Epithelial cell of prostate (primary cell): ENCODE measurements at regions not wholly inside any gene's neighbourhood (a gene's known extent, or its start where the extent isn't known, plus 50 kb on each side); places are given as distances from the start of the nearest gene placed in this dataset.

Experiments used
- DNase-seq: peaks from one replicate; pipeline ENCODE4 v3.0.0-alpha.2; 2011; ENCODE audit warnings: low read depth, low spot score
- H3K27ac ChIP-seq: fragments of 450-650 bp; 2 replicates; pipeline ENCODE4 v1.5.1; 2017; ENCODE audit warnings: mild to moderate bottlenecking

DNA sequence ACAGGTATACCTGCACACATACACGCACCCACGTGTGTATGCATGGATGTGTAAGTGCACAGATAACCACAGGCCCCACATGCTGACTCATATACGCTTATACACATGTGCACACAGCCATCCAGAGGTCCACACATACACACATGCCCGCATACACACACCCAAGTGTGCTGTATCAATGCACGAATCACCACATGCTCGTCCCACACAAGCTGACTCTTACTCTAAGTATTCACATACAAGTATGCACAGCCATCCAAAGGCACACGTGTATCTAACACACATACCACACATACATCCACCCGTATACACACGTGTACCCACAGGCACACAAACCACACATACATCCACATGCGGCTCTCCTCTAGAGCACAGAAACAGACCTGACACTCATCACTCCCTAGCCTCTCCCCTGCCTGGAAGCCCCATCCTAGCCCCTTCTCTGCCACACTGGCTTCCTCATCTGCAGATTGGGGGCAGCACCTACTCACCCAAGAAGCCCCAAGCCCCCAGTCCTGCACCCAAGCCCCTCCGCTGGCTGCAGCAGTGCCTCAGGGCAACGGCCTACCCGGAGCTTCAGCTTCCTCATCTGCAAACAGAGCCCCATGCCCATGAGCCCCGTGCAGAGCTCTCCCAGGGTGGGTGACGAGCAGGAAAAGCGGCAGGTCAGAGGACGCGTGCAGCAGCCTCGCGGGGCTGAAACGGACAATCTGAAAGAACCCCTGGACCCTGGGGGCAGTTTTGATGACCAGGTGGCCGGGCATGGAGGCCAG is 105.4 kb downstream of the NCOR2 start:
- DNase-seq = no peak
- no peak overlapping the region for H3K27ac ChIP-seq

DNA sequence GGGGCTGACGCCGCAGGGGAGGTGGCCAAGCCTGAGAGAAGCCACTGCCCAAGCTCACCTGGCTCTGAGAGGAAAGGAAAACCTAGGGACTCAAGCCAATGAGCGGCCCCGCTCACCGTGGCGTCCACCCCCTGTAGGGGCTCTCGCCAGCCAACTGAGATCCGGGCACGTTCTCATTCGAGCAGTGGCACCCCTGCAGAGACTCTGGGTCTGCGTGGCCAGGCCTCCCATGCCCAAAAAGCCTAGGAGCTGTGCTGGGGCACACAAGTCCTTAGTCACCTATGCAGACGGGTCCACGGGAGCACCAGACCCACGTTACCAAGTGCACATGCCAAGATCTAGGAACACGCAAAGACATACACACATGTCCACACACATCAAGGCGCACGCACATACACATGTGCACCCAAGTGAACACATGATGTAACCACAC is 106.2 kb downstream of the NCOR2 start:
- H3K27ac ChIP-seq = no peak overlapping the region
- DNase-seq = no peak

DNA sequence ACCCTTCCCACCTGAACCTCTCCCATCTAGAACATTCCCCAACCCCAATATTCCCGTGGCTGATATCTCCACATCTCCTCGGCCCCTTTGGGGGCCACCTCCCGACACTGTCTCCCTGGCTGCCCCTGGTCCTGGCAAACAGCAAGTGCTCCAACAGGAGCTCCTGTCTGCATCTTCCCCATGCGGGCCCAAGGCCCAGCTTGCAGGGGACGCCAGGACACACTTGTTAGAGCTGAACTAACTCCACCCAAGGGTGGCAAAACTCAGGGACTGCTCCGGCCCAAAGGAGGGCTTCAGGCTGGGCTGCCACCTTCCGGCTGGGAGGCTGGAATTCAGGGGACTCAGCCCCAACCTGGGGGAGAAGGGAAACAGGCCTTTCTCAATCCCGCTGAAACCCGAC is 106.6 kb downstream of the NCOR2 start:
- H3K27ac ChIP-seq = no peak overlapping the region
- no peak for DNase-seq

DNA sequence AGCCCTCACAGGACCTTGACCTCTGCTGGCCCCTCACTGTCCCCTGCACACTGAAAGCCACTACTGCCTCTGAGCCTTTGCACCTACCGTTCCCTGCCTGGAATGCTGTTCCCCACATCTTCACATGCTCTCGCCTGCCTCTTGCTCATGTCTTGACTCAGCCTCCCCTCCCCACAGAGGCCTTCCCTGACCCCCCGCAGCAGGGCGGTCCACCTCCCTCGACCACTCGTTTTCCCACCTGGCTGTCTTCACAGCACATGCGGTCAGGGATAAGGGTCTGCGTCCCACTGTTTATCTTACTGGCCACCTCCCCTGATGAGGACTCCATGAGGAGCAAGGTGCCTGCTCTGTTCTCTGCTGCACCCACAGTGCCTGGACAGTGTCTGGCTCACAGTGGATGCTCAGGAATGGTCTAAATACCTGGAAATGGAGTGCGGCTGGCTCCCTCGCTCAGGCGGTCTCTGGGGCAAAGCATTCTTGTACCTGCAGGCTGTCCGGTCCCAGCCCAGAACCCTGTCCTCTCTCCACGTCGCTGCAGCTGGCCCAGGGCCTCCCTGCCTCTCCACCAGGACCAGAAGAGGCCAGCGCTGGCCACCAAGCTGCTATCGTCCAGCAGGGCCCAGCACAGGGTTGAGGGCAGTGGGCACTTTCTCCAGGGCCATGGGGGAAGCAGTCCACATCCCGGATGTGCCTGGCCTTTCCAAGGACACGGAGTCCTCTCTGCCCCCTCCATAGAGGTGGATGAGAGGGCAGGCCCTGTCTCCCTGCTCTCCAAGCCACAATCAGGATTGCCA is 107.4 kb downstream of the NCOR2 start:
- no peak overlapping the region for H3K27ac ChIP-seq
- no peak for DNase-seq

DNA sequence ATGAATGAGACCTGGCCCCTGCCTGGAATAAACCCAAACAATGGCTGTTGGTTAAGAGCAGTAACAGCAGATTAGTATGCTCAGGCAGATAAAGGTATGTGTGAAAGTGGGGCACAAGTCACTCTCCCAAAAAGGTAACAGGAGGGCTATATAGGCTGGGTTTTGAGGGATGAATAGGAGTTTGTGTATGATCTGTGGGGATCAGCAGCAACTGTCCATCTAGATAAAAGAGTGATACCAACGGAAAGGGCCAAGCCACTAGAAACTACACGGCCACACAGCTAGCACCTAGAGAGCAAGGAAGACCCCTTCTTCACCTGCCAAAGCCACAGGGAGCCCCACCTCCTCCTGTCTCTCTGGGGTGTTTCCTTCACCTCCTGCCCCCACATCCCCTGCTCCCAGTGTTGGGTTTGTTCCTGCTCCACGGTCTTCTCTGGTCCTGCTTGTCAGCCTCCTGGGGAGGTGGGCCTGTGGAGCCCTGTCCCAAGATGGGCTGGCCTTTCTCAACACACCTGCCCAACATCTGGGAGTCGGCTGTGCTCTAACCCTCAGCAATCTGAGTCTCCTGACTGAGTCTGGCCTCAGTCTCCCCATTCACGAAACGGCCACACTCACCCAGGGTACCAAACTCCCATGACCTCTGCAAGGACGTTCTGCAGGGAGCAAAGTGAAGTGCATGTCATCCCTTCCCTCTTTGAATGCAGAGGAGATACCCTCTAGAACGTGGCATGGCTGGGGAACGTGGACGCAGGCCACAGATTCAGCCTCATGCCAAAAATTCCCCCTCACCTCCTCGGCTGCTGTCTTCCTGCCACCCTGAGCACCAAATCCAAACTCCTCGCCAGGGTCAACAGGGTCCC is 108.2 kb downstream of the NCOR2 start:
- no peak overlapping the region for H3K27ac ChIP-seq
- DNase-seq = no peak

DNA sequence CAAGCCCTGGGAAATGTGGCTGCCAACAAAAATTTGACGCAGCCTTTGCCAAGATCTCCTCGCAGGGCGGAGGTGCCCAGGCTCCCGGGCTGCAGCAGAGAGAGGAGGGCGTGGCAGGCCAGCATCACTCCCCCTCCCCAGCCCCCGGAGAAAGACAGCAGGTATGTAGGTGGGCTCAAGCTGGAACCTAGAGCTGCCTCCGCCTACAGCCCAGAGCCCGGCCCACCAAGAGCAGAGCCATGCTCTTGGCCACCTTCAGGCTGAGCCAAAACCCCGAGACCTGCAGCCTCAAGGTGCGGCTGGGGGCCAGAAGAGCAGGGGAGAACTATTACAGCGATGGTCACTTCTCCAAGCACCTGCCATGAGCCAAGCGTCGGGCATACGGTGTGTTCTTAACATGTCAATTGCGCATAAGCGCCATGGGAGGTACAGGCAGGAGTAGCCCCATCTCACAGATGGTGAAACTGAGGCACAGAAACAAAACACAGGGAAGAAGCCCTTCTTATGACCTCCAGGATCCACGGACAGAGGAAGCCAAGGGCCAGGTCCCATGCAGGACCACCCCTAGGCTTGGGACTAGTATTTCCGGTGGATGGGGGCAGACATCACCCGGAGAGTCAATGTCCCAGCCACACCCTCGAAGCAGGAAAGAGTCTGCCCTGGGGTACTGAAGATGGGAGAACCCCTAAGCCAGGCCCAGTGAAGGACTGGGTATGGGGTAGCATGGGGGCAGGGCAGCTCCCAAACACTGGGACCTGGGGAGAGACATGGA is 109.0 kb downstream of the NCOR2 start:
- no peak overlapping the region for H3K27ac ChIP-seq
- DNase-seq = no peak

DNA sequence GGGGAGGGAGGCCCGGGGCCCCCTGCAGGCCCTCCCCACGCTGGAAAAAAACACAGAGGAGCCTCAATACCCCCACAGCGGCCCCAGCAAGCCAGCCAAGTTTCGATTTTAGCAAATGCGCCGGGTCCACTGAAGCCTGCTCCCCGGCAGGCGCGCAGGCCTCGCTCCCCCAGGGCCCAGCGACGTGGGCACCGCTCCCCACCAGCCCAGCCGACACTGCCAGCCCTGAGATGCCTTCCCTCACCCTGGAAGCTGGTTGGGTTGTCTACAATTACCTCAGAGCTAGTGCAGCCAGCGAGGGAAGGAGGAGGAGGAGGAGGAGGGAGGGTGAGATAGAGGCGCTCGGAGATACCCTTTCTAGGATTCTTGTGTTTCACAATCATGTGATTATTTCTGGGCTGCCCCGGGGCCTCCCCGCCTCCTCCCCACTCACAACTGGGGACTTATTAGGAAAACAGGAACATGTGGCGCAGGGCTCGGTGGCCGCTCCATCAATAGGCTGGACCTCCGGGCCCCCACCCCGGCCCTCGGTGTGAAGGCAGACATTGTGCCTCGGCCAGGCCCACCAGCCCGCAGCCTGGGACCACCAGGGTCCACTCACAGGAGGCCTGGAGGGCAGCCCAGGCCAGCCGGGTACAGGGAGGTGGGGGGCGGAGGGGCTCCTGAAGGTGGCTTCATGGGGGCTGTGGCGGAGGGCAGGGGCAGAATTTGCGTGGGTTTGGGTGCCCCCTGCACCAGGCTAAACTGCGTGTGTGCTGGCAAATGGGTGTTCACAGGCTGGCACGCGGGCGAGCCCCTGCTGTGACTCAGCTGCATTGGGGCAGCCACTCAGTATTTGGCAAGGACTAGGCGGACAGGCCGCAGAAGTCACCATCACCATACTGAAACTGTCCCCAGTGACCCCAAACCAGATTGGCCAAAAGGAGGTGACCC is 109.9 kb downstream of the NCOR2 start:
- H3K27ac ChIP-seq = no peak overlapping the region
- no peak for DNase-seq

DNA sequence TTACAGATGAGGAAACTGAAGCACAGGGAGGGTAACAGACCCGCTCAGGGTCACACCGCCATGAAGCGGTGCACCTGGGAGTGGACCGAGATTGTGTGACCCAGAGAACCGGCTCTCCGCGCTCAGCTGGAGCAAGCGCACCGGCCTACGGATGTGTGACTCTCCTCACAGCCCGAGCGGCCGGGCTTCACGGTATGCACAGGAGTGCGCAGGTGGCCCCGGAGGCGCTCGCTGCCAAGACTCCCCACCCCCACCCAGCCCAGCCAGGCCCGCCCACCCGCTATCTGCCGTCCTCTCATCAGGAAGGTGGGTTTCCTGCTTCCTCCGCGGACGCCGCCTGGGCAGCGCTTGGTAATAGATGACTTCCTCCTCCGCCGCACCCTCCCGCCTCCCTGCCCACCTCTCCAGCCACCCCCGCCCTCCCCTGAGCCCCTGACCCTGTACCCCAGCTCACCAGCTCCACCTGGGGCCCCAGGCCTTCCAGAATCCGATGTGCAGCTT is 110.7 kb downstream of the NCOR2 start:
- no peak overlapping the region for H3K27ac ChIP-seq
- no peak for DNase-seq

DNA sequence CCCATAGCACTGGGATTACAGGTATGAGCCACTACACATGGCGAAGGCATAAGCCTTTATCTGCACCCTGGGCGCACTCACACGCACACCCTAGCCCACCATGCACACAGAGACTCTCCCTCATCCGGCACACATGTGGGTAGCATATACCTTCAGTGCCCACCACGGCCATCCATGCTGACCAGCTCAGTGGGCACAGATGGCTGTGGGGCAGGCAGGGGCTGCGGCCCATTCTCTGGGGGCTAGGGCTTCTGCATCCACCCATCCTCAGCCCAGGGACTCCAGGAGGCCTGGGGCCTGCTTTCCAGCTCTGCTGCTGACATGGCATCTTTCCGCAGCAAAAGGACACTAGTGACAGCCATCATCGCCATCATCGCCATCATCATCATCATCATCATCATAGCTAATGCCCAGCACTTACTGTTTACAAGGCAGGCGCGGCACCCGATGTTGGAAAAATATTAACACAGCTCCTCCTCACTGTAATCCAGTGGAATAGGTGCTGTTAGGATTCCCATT is 111.2 kb downstream of the NCOR2 start:
- H3K27ac ChIP-seq = no peak overlapping the region
- no peak for DNase-seq

DNA sequence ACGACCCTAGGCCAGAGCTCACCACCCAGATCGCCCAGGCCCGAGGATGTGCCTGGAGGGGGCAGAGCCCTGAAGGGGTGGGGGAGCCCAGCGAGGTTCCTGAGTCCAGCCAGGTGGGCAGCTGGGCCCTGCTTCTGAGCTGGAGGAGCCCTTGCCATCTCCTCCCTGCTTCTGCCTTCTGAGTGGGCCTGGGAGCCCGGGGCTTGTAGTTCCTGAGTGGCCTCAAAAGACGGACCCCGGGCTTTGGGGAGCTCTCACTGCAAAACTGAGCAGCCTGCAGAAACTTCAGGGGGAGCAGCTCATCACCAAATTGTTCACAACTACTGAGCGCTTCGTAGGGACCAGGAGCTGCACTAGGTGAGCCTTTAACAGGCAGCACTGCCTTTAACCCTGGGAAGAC is 112.1 kb downstream of the NCOR2 start:
- DNase-seq = no peak
- no peak overlapping the region for H3K27ac ChIP-seq

DNA sequence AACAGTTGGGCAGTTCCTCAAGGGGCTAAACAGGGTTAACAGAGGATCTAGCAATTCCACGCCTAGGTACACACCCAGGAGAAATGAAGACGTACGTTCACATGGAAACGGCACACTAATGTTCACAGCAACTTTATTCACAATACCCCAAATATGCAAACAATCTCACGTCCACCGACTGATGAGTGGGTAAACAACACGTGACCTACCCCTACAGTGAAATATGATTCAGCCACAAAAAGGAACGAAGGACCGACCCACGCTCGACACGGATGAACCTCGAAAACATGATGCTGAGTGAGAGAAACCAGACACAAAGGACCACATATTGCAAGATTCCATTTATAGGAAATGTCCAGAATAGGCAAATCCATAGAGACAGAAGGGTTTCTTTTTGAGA is 112.7 kb downstream of the NCOR2 start:
- no peak for DNase-seq
- H3K27ac ChIP-seq = no peak overlapping the region

DNA sequence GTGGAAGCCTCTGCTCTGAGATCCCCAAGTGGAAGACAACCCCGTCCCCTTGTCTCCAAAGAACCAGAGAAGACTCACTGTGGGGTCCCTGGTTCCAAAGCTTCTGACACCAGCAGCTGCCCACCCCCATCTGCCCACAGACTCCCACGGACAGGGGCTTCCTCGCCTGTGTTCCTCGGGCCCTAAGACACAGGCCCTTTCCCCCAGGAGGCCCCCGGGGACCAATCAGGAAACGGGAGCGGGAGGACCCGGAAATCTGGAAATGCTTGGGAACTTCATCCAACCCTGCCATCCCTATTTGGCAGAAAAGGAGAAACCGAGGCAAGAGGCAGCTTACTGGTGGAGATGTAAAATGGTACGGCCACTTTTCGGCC is 113.1 kb downstream of the NCOR2 start:
- no peak overlapping the region for H3K27ac ChIP-seq

DNA sequence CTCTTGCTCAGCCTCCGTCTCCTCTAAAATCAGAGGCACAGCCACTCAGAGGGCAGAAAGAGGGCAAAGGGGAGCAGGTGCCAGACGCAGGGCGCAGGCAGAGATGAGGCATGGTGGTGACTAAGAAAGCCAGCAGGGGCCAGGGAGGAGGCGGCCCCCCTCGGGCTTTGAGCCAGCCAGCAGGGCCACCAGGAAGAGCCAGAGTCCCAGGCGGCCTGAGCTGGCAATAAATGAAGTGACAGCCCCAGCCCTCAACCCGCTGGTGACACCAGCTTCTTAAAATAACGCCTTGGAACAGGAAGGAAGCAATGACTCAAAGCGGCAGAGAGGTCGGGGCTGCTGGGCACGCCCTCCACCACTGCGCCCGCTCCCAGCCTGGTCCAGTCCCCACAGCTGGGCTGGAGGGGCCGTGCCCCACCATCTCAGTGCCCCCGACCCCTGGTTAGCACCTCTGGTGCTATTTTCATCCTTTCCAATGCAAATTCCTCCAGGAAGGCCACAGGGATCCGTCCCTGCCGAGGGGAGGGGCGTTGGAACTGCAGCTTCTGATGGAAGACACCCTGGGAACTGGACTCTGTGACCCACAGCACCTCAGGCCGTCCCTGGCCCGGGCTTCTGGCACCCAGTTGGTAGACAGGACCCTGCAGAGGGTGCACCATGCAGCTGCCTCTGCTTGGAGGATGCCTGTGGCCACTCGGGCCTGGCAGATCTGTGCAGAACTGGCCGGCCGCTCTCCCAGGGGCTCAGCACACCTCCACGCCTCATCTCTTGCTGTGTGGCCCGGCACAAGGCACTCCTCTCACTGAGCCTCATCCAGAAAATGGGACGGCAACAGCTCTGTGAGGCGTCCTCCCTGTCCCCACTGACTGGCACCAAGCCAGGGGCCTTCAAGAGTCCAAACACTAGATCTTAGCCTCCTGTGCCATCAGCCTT is 113.7 kb downstream of the NCOR2 start:
- no peak overlapping the region for H3K27ac ChIP-seq
- DNase-seq = no peak

More for the DNA sequence above, 113.1 kb downstream of the NCOR2 start:
- no peak for DNase-seq

DNA sequence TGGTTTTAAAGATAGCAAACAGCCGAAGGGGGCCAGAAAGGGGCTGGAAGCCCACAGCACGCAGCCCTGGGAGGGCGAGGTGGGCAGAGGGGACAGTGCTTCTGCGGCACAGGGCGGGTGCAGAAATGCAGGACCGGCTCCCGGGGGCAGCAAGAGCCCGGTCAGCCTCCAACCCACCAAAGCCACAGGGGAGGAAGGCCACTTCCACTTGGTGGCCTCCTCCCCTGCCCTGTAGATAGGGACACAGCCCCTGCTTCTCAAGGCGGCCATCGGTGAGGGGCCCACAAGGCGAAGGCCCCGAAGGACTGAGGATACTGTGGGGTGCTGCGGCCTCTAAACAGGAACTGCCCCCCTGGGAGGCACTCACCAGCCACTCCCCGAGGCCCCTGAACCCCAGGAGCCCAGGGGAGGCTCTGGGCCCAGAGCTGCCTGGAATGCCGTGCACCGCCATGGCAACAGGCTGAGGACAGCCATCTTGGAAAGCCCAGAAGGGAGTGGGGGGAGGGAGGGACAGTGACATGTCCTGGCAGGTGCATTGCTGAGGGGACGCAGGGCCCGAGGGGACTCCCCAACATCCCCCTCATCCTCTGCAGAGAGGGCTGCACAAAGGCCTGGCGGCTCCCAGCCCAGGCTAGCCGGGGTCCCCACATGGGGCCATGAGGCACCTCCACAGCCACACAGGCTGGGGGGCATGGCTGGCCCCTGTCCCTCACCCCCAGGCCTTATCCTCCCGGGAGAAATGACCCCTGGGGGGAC is 114.7 kb downstream of the NCOR2 start:
- no peak overlapping the region for H3K27ac ChIP-seq
- no peak for DNase-seq

DNA sequence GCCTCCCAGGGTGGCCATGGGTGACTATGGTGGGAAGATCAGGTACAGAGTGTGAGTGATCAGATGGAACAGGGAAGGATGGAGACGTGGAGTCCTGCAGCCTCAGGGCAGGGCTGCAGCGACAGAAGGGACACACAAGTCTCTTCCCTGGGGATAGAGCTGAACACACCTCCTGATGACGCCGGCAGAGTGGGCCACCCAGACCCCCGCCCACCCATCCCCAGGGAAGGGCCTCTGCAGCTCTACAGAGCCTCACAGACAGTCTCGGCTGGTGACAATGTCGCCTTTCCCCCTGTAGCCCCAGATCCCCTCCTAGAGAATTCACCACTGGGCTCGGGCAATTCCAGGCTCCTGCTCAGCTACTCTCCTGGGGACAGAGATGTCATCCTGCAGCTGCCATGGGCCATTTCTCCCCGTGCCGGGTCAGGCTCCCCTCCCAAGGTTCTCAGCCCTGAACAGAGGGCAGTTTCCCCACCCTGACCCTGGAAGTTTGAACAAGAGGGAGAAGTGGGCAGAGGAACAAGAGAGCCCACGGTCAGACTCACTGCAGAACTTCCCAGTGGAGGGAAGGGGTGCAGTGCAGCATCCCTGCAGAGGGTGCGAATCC is 115.7 kb downstream of the NCOR2 start:
- no peak overlapping the region for H3K27ac ChIP-seq
- no peak for DNase-seq

DNA sequence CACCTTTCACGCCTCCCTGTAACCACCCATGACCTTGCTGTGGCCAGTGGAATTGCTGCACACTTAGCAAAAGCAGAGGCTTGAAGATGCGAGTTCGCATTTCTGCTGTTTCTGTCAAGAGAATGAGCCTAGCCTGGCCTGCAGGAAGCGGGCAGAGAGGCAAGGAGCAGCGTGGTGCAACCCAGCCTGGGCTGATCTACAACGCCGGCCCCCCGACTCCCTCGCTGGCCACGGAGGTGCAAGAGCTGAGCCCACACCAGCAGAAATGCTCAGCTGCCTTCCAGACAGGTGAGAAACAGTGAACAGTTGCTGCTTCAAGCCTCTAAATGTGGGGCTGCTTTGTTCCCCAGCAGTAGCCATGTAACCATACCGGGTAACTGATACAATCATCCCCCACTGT is 116.4 kb downstream of the NCOR2 start:
- no peak for DNase-seq
- H3K27ac ChIP-seq = no peak overlapping the region

DNA sequence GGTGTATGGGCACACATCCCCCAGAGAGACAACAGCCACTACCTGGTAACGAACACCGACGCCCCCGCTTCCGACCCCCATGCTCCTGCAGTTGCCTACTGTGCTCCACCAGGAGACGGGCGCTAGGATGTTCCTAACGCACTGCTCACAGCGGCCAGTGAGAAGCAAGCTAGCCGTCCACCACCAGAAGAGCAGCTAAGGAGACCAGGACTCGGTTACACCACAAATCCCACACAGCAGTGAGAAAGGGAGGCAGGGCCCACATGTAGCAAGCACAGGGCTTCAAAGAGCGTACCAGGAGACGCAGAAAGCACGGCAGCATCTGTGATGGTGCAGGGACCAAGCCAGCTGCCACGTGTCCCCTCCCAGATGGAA is 117.0 kb downstream of the NCOR2 start:
- H3K27ac ChIP-seq = no peak overlapping the region

More for the DNA sequence above, 117.0 kb downstream of the NCOR2 start:
- DNase-seq = no peak
